GM10248 (cell line): ENCODE measurements at regions not wholly inside any gene's neighbourhood (a gene's known extent, or its start where the extent isn't known, plus 50 kb on each side); places are given as distances from the start of the nearest gene placed in this dataset.
"Not testable (repeated sequence)": the region's sequence is repeated elsewhere in the genome, so short reads cannot be mapped to it uniquely, and the experiment has no call there.

Source experiments
- CTCF ChIA-PET: fragments of 300-600 bp; sonication (Branson Sonifier 250); formaldehyde crosslinking; extraction: SDS; loops from one replicate; lab custom pipeline; 2021; ENCODE audit warnings: antibody characterized with exemption; lab: Yijun Ruan, JAX
- POLR2A ChIA-PET: fragments of 350-650 bp; sonication (Branson Sonifier 250); formaldehyde crosslinking; extraction: SDS; loops from one replicate; lab custom pipeline; 2020; ENCODE audit warnings: antibody characterized with exemption; lab: Yijun Ruan, JAX
- DNase-seq: peaks from one replicate; pipeline ENCODE4 v3.0.0; 2012; ENCODE audit errors: extremely low spot score
- CTCF ChIP-seq: IDR thresholded peaks from 2 replicates; pipeline ENCODE4 v1.5.1; 2012; ENCODE audit warnings: mild to moderate bottlenecking, low read depth; ENCODE audit errors: extremely low read depth, missing control alignments, control extremely low read depth

GRCh38 chr1:204771358-204771757 lies 85.8 kb upstream of the LRRN2 start:
- POLR2A ChIA-PET = no interaction called here
- TF ChIP-seq CTCF = no peak
- no peak for DNase-seq
- CTCF ChIA-PET = interaction anchor here (1.2 to 2.1 kb wide), 3 partner anchors 8 to 36 kb away, joined by 4 to 14 read pairs (median 5); no protein-coding TSS in a partner anchor

- TF ChIP-seq CTCF = no peak
- ChIA-PET POLR2A (no interaction called here), CTCF (interaction anchor here (3.5 kb wide), 1 partner anchor 34 kb away, joined by 13 read pairs; no protein-coding TSS in a partner anchor)
Observed at GRCh38 chr1:204773246-204773645, 87.7 kb upstream of the LRRN2 start.

GRCh38 chr1:204775546-204775945 lies 90.0 kb upstream of the LRRN2 start:
- TF ChIP-seq CTCF = no peak
- no peak for DNase-seq
- ChIA-PET CTCF (interaction anchor here (2.1 to 3.5 kb wide), 2 partner anchors 12 to 32 kb away, joined by 10 to 13 read pairs; no protein-coding TSS in a partner anchor), POLR2A (no interaction called here)

More at GRCh38 chr1:204773246-204773645, 87.7 kb upstream of the LRRN2 start:
- DNase-seq = no peak

DNA sequence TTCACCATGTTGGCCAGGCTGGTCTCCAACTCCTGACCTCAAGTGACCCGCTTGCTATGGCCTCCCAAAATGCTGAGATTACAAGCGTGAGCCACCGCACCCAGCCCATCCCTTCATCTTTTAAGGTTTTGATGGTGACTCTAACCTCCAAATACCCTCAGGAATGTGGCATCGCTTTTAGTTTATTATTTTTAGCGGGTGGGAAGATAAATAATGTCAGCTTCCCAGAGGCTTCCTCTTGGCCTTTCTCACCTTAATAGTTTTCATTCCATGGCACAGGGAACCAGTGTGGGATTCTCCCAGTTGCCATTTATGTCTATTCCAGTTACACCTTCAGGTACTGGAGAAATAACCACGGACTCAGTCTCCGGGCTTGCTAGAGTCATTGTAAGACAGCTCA lies 92.1 kb upstream of the LRRN2 start:
- ChIA-PET POLR2A (no interaction called here), CTCF (interaction anchor here (1.6 to 2.1 kb wide), 2 partner anchors 22 to 30 kb away, joined by 3 to 7 read pairs; no protein-coding TSS in a partner anchor)
- TF ChIP-seq CTCF = no peak
- no peak for DNase-seq

DNA sequence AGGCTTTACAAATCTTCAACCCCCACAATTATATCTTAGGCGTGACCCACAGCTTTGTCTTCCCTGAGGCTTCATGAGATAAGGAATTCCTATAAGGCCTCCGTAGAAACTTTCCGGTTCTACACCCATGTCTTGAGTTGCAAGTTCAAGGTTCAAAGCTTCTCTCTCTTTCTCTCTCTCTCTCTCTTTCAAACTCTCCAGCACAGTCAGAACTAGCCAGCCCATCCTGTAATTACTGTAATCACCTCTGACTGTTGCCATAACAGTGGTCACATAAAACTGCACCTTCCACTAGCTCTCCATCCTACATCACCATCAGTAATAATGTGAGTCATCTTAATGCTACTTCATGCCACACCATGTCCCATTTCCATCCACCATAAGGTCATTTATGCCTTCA lies 90.0 kb upstream of the NFASC start:
- no peak for DNase-seq
- ChIA-PET CTCF (interaction anchor here (1.2 to 4.8 kb wide), 6 partner anchors 10 to 34 kb away, joined by 3 to 26 read pairs (median 6); no protein-coding TSS in a partner anchor), POLR2A (no interaction called here)
- TF ChIP-seq CTCF = no peak

DNA sequence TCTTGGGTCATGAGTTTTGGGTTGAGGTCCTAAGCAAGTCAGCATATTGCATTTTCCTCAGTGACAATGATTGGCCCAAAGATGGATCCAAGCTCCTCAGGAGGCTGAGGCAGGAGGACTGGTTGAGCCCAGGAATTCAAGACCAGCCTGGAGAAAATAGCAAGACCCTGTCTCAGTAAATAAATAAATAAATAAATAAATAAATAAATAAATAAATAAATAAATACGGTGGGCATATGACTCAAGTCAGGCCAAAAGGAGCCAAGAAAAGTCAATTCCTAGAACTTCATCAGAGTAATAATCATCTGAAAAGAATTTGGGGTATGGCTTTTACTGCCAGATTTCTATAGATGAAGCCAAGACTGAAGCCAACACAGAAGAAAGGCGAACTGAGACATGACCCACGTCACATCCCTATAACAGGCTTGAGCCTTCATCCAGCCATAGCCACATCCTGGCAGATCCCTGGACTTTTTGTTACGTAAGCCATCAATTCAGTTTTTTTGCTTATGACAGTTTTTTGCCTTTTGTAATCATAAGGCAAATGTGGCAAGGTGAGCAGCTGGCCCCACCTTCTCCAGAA lies 88.5 kb upstream of the NFASC start:
- no peak for DNase-seq
- CTCF ChIA-PET = interaction anchor here (1.4 to 4.8 kb wide), 4 partner anchors 9 to 575 kb away, joined by 3 to 26 read pairs (median 8); no protein-coding TSS in a partner anchor
- POLR2A ChIA-PET = no interaction called here
- TF ChIP-seq CTCF = no peak

DNA sequence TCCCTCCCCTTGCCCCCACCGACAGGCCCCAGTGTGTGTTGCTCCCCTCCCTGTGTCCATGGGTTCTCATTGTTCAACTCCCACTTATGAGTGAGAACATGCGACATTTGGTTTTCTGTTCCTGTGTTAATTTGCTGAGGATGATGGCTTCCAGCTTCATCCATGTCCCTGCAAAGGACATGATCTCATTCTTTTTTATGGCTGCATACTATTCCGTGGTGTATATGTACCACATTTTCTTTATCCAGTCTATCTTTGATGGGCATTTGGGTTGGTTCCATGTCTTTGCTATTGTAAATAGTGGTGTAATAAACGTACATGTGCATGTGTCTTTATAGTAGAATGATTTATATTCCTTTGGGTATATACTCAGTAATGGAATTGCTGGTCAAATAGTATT lies 85.6 kb upstream of the NFASC start:
- POLR2A ChIA-PET = not testable (repeated sequence)
- CTCF ChIA-PET = interaction anchor here (1.0 to 2.6 kb wide), 3 partner anchors 10 to 22 kb away, joined by 3 to 14 read pairs (median 6); no protein-coding TSS in a partner anchor

More for the DNA sequence above, 85.6 kb upstream of the NFASC start:
- not testable (repeated sequence) for DNase-seq
